ENCODE measurements at regions not wholly inside any gene's neighbourhood (a gene's known extent, or its start where the extent isn't known, plus 50 kb on each side); places are given as distances from the start of the nearest gene placed in this dataset.

GRCh38 chr6:132028029-132028428 lies 76.9 kb upstream of the CCN2 start:
- Histone ChIP-seq H2BK20ac (ENCODE audit: low read depth, low read length, poor library complexity, severe bottlenecking) (no peak overlapping the region), H4K5ac (ENCODE audit: insufficient read length, low read depth, low read length) (no peak overlapping the region), H2BK120ac (ENCODE audit: low read depth, low read length, poor library complexity, severe bottlenecking) (no peak overlapping the region), H2BK5ac (ENCODE audit: insufficient read length, low read length) (no peak overlapping the region), H2BK15ac (ENCODE audit: low read depth, low read length) (no peak overlapping the region), H3K23ac (ENCODE audit: insufficient read length, low read depth, low read length) (no peak overlapping the region), H4K8ac (replicated peaks; ENCODE audit: insufficient read length, low read depth, low read length) (no peak overlapping the region), H4K20me1 (ENCODE audit: control insufficient read depth, insufficient read depth, insufficient read length) (no peaks in the 10 kb centered on the region), H2AFZ (ENCODE audit: low read length) (no peak overlapping the region), H3K9me3 (ENCODE audit: control insufficient read depth, low read depth, low read length) (no peaks in the 10 kb centered on the region), H3T11ph (ENCODE audit: low read length) (no peak overlapping the region), H3K23me2 (ENCODE audit: insufficient read length, low read depth, low read length, poor library complexity, severe bottlenecking) (peaks cover 4% of the 10 kb centered on the region), H3K18ac (ENCODE audit: insufficient read length, low read depth, low read length) (no peak overlapping the region), H3K79me1 (ENCODE audit: insufficient read depth, low read depth, low read length, poor library complexity, severe bottlenecking) (no peaks in the 10 kb centered on the region), H4K91ac (ENCODE audit: insufficient read length, low read depth, low read length) (no peak overlapping the region), H3K4me2 (ENCODE audit: insufficient read depth, insufficient read length, low read length) (no peak overlapping the region), H3K56ac (ENCODE audit: insufficient read length, low read depth, low read length) (no peak overlapping the region), H3K4me1 (ENCODE audit: insufficient read depth, low read length) (peaks cover 9% of the 10 kb centered on the region; the same call in 1 of the 2 replicates), H3K27ac (ENCODE audit: insufficient read length, low read depth, low read length) (no peak overlapping the region), H2AK5ac (ENCODE audit: insufficient read length, low read length) (no peak overlapping the region), H3K9ac (ENCODE audit: extremely low read depth, insufficient read length, low read length) (no peak overlapping the region), H3K4ac (ENCODE audit: low read depth, low read length) (no peak overlapping the region), H3K79me2 (ENCODE audit: insufficient read depth, low read length) (no peaks in the 10 kb centered on the region), H3K14ac (ENCODE audit: insufficient read depth, low read length) (no peak overlapping the region), H3K27me3 (ENCODE audit: insufficient read depth, low read length) (no peaks in the 10 kb centered on the region), H2BK12ac (ENCODE audit: insufficient read length, low read depth, low read length) (no peak overlapping the region)
- Mint-ChIP-seq H3K27ac (no peak overlapping the region), H3K36me3 (ENCODE audit: insufficient read depth in 1 of 3, low read depth in 3 of 3) (no peaks in the 10 kb centered on the region), H3K27me3 (ENCODE audit: low read depth) (no peaks in the 10 kb centered on the region), H3K4me3 (no peak overlapping the region), H3K4me1 (peaks cover 19 to 23% of the 10 kb centered on the region in 2 experiments), H3K9me3 (no peaks in the 10 kb centered on the region; a peak in 1 of 5 replicates)
- TF ChIP-seq, protein P1, sequence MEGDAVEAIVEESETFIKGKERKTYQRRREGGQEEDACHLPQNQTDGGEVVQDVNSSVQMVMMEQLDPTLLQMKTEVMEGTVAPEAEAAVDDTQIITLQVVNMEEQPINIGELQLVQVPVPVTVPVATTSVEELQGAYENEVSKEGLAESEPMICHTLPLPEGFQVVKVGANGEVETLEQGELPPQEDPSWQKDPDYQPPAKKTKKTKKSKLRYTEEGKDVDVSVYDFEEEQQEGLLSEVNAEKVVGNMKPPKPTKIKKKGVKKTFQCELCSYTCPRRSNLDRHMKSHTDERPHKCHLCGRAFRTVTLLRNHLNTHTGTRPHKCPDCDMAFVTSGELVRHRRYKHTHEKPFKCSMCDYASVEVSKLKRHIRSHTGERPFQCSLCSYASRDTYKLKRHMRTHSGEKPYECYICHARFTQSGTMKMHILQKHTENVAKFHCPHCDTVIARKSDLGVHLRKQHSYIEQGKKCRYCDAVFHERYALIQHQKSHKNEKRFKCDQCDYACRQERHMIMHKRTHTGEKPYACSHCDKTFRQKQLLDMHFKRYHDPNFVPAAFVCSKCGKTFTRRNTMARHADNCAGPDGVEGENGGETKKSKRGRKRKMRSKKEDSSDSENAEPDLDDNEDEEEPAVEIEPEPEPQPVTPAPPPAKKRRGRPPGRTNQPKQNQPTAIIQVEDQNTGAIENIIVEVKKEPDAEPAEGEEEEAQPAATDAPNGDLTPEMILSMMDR (conservative IDR thresholded peaks at IDR 0.05), result no peak
- no peak for DNase-seq
- no CpG with 5 or more reads among the region's 1 CpG for WGBS (ENCODE audit: extremely low coverage, insufficient read length, low lambda C conversion rate)
